Mesenchymal stem cell (in vitro differentiated cells and primary cell): ENCODE measurements at regions not wholly inside any gene's neighbourhood (a gene's known extent, or its start where the extent isn't known, plus 50 kb on each side); places are given as distances from the start of the nearest gene placed in this dataset.

Source experiments
- DNase-seq: peaks from one replicate; pipeline ENCODE4 v3.0.0-alpha.2; 2013
- H2AFZ ChIP-seq: one replicate; pipeline ENCODE4 v1.6.1; 2013; ENCODE audit warnings: low read depth, mild to moderate bottlenecking, control low read depth, inconsistent platforms, low read length, moderate library complexity
- H2AK5ac ChIP-seq: 2 replicates; pipeline ENCODE4 v1.6.1; 2013; ENCODE audit warnings: low read length, moderate library complexity, mild to moderate bottlenecking, inconsistent platforms; ENCODE audit not compliant: severe bottlenecking
- H2BK120ac ChIP-seq: one replicate; pipeline ENCODE4 v1.6.1; 2013; ENCODE audit warnings: low read depth, mild to moderate bottlenecking, inconsistent platforms, low read length, moderate library complexity
- H2BK12ac ChIP-seq, 2 experiments: one replicate each; pipeline ENCODE4 v1.6.1; 2013; ENCODE audit warnings: inconsistent platforms in 2 of 2, low read length in 2 of 2, mild to moderate bottlenecking in 2 of 2, moderate library complexity in 2 of 2, control low read depth in 1 of 2
- H2BK15ac ChIP-seq: one replicate; pipeline ENCODE4 v1.6.1; 2013; ENCODE audit warnings: mild to moderate bottlenecking, low read depth, inconsistent platforms; ENCODE audit not compliant: poor library complexity, severe bottlenecking
- H2BK5ac ChIP-seq: 2 replicates; pipeline ENCODE4 v1.6.1; 2013; ENCODE audit warnings: low read depth, mild to moderate bottlenecking, low read length, control low read depth, inconsistent platforms; ENCODE audit not compliant: poor library complexity, severe bottlenecking
- H3K14ac ChIP-seq, 2 experiments: one replicate each; pipeline ENCODE4 v1.6.1; 2013; ENCODE audit warnings: inconsistent platforms in 2 of 2, low read length in 2 of 2, control low read depth in 1 of 2, mild to moderate bottlenecking in 1 of 2, moderate library complexity in 1 of 2
- H3K18ac ChIP-seq, 2 experiments: one replicate each; pipeline ENCODE4 v1.6.1; 2013; ENCODE audit warnings: inconsistent platforms in 2 of 2, low read length in 2 of 2, control low read depth in 1 of 2, low read depth in 1 of 2, mild to moderate bottlenecking in 1 of 2
- H3K23ac ChIP-seq, 2 experiments: one replicate each; pipeline ENCODE4 v1.6.1; 2013; ENCODE audit warnings: inconsistent platforms in 2 of 2, low read length in 2 of 2, mild to moderate bottlenecking in 2 of 2, moderate library complexity in 2 of 2, control low read depth in 1 of 2
- H3K27ac ChIP-seq: 2 replicates; pipeline ENCODE4 v1.5.1; 2013; ENCODE audit warnings: mild to moderate bottlenecking, moderate library complexity, low read length, control low read depth, inconsistent platforms; ENCODE audit not compliant: poor library complexity, severe bottlenecking
- H3K27me3 ChIP-seq, 2 experiments: 2 replicates each; pipeline versions ENCODE4 v1.6.1 to v1.7.0; 2013; ENCODE audit warnings: low read length in 2 of 2, mild to moderate bottlenecking in 2 of 2, moderate library complexity in 2 of 2, control low read depth in 1 of 2, inconsistent platforms in 1 of 2; ENCODE audit not compliant: control insufficient read depth in 1 of 2, insufficient read depth in 1 of 2
- H3K36me3 ChIP-seq, 2 experiments: 2 replicates each; pipeline versions ENCODE4 v1.6.1 to v1.7.0; 2013; ENCODE audit warnings: low read length in 2 of 2, control low read depth in 1 of 2, inconsistent platforms in 1 of 2, low read depth in 1 of 2, mild to moderate bottlenecking in 1 of 2; ENCODE audit not compliant: insufficient read depth in 2 of 2, control insufficient read depth in 1 of 2
- H3K4ac ChIP-seq, 2 experiments: one replicate each; pipeline ENCODE4 v1.6.1; 2013; ENCODE audit warnings: inconsistent platforms in 2 of 2, low read length in 2 of 2, mild to moderate bottlenecking in 2 of 2, moderate library complexity in 2 of 2, control low read depth in 1 of 2, low read depth in 1 of 2
- H3K4me1 ChIP-seq: 2 replicates; pipeline ENCODE4 v1.6.1; 2013; ENCODE audit warnings: low read depth, low read length, control low read depth; ENCODE audit not compliant: control insufficient read depth, insufficient read depth
- H3K4me2 ChIP-seq: 2 replicates; pipeline ENCODE4 v1.6.1; 2013; ENCODE audit warnings: low read length, mild to moderate bottlenecking, inconsistent platforms; ENCODE audit not compliant: poor library complexity, severe bottlenecking
- H3K4me3 ChIP-seq, 2 experiments: 2 replicates each; pipeline versions ENCODE4 v1.5.1 to v1.7.0; 2013; ENCODE audit warnings: low read length in 2 of 2, mild to moderate bottlenecking in 2 of 2, control low read depth in 1 of 2, low read depth in 1 of 2; ENCODE audit not compliant: insufficient read depth in 1 of 2
- H3K79me1 ChIP-seq: replicated peaks from 2 replicates; pipeline ENCODE4 v1.6.1; 2013; ENCODE audit warnings: mild to moderate bottlenecking, control low read depth, low read length, inconsistent platforms; ENCODE audit not compliant: poor library complexity, severe bottlenecking
- H3K9ac ChIP-seq: 2 replicates; pipeline ENCODE4 v1.7.0; 2013; ENCODE audit warnings: mild to moderate bottlenecking, low read length, moderate library complexity
- H3K9me3 ChIP-seq: 2 replicates; pipeline ENCODE4 v1.7.0; 2013; ENCODE audit warnings: mild to moderate bottlenecking, low read length; ENCODE audit not compliant: control insufficient read depth
- H4K8ac ChIP-seq: one replicate; pipeline ENCODE4 v1.6.1; 2013; ENCODE audit warnings: inconsistent platforms, mild to moderate bottlenecking, low read length, moderate library complexity
- H4K91ac ChIP-seq: one replicate; pipeline ENCODE4 v1.6.1; 2013; ENCODE audit warnings: mild to moderate bottlenecking, low read length, inconsistent platforms
- WGBS: methylation state at CpG from one replicate; pipeline ENCODE4 v1.1.7; 2013; ENCODE audit warnings: mixed read lengths; 5-methylcytosine and 5-hydroxymethylcytosine counted together

DNA sequence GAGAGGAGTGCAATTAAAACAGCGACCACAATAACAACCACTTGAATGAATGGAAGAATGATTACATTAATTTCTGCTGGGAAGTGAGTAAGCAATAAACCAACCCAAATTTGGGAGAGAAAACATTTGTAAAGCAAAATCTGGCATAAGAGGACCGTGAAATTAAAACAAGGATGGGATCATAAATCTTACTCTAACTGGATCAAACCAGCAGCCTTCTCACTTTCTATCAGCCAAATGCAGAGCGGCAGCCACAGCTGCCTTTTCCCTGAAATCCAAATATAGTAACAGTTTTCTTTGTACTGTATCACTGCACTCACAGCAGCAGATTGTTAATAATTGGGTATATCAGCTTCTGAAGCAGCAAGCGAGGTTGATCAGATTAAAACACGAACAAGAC is 245.2 kb upstream of the REG3G start:
- no peaks in the 10 kb centered on the region for H3K27me3 ChIP-seq
- H3K27ac ChIP-seq, result no peak overlapping the region
- H4K91ac ChIP-seq, result no peak overlapping the region
- H3K79me1 ChIP-seq, result no peaks in the 10 kb centered on the region
- H3K4me3 ChIP-seq, result no peak overlapping the region
- H3K18ac ChIP-seq, result no peak overlapping the region
- no peak overlapping the region for H2BK15ac ChIP-seq
- no peak overlapping the region for H3K23ac ChIP-seq
- no peak overlapping the region for H3K4me2 ChIP-seq
- WGBS, result 75% methylated on average over 4 of the region's 5 CpGs
- H2AK5ac ChIP-seq, result no peak overlapping the region
- no peak overlapping the region for H3K4ac ChIP-seq
- no peak overlapping the region for H4K8ac ChIP-seq
- no peaks in the 10 kb centered on the region for H3K36me3 ChIP-seq
- no peak overlapping the region for H2BK5ac ChIP-seq
- H2AFZ ChIP-seq, result no peak overlapping the region
- peaks cover 14% of the 10 kb centered on the region for H3K9me3 ChIP-seq
- H2BK12ac ChIP-seq, result no peak overlapping the region
- DNase-seq, result peak; percentile 3
- H2BK120ac ChIP-seq, result no peak overlapping the region
- H3K14ac ChIP-seq, result no peak overlapping the region
- H3K9ac ChIP-seq, result no peak overlapping the region
- H3K4me1 ChIP-seq, result no peaks in the 10 kb centered on the region

DNA sequence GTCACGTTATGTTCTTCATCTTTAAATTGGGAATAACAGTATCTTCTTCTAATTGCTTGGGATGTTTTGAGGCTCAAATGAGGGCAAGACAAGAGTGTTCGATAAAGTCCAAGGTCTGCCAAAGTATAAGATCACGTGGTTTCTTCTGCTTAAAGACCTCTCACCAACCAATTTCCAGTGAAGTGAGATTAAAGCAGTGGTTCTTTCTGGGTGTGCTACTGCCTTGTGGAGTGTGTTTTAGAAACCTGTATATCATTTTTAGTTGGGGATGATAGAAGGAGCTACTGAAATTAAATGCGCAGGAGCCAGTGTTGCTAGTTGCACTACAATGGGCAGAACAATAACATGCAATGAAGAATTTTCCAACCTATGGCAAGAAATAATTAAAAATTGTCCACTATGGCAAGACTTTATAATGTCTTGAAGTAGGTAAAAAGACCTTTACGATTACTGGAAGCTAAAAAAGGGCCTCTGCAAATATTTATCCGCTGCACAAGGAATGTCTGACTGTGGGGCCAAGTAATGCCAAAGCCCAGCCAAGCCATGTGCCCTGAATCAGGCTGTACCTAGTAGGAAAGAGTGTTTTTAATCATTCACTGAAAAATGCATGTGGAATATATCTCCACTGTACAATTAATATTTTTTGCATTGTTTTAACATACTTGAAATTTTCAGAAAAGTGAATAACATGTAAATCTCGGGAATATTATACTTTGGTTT is 244.5 kb upstream of the REG3G start:
- Histone ChIP-seq H2BK120ac (no peak overlapping the region), H2AFZ (no peak overlapping the region), H3K79me1 (no peaks in the 10 kb centered on the region), H2BK15ac (no peak overlapping the region), H3K4me3 (no peak overlapping the region), H2BK12ac (no peak overlapping the region), H4K91ac (no peak overlapping the region), H3K23ac (no peak overlapping the region), H3K27me3 (no peaks in the 10 kb centered on the region), H2BK5ac (no peak overlapping the region), H2AK5ac (no peak overlapping the region), H3K9me3 (peaks cover 14% of the 10 kb centered on the region), H3K27ac (no peak overlapping the region), H3K4me1 (no peaks in the 10 kb centered on the region), H3K9ac (no peak overlapping the region), H3K4ac (no peak overlapping the region), H3K14ac (no peak overlapping the region), H3K36me3 (no peaks in the 10 kb centered on the region), H3K4me2 (no peak overlapping the region), H3K18ac (no peak overlapping the region), H4K8ac (no peak overlapping the region)
- no peak for DNase-seq
- 88% methylated on average over 6 of the region's 7 CpGs for WGBS

DNA sequence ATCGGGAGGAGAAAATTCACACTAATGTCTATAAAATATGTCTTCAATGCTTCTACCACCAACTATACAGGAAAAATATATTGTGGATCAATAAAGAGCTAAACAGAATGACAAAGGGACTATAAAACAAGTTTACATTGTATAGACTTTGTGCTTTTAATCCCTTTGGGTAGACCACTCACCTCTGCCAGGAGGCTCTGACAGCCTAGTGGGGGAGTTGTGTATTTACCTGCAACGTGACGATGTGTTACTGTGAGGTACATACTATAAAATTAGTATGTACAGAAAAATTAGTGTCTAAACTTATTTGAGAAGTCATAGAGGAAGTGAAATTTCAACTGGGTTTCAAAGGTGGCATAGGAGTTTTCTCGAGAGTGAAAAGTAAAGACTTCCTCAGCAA is 243.3 kb upstream of the REG3G start:
- Histone ChIP-seq H2BK5ac (no peak overlapping the region), H2AFZ (no peak overlapping the region), H3K18ac (no peak overlapping the region), H3K4me3 (no peak overlapping the region), H4K8ac (no peak overlapping the region), H3K36me3 (no peaks in the 10 kb centered on the region), H3K27me3 (no peaks in the 10 kb centered on the region), H4K91ac (no peak overlapping the region), H3K23ac (no peak overlapping the region), H3K14ac (no peak overlapping the region), H3K9ac (no peak overlapping the region), H3K4me1 (no peaks in the 10 kb centered on the region), H3K4me2 (no peak overlapping the region), H2BK120ac (no peak overlapping the region), H3K27ac (no peak overlapping the region), H3K9me3 (peaks cover 12% of the 10 kb centered on the region), H2BK15ac (no peak overlapping the region), H2AK5ac (no peak overlapping the region), H2BK12ac (no peak overlapping the region), H3K4ac (no peak overlapping the region), H3K79me1 (no peaks in the 10 kb centered on the region)
- 100% methylated on average over 3 of the region's 4 CpGs for WGBS
- DNase-seq, result no peak

DNA sequence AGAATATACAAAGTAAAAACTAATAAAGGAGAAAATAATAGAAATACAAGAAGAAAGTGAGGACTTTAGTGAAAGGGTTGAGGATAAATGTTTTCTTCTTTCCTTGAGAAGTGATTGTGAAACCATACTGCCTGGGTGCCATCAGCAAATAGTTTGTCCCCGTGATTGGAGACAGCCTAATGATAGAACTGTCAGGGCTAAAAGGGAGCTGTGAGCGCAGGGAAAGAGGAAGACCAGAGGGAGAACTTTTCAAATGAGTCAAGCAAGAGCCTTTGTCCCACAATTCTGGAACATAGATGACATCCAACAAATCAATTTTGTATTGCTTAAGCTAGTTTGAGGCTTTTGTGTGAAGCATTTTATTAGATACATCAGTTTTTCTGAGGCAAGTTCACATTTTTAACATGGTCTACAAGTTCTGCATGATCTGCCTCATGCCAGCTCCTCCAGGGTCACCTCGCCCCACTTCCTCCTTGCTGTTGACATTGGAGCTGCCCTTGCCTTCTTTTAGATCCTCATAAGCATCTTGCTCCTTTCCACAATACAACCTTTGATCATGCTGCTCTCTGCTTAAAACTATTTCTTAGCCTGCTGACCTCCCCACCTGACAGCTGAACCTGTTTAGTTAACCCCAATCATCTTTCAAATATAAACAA is 213.4 kb upstream of the REG3G start:
- H3K9me3 ChIP-seq, result no peaks in the 10 kb centered on the region
- H3K79me1 ChIP-seq, result no peaks in the 10 kb centered on the region

More for the DNA sequence above, 213.4 kb upstream of the REG3G start:
- Histone ChIP-seq H4K91ac (no peak overlapping the region), H3K27ac (no peak overlapping the region), H3K14ac (no peak overlapping the region), H2AK5ac (no peak overlapping the region), H3K4me3 (no peak overlapping the region), H3K4me2 (no peak overlapping the region), H2BK120ac (no peak overlapping the region), H4K8ac (no peak overlapping the region), H3K23ac (no peak overlapping the region), H2AFZ (no peak overlapping the region), H3K18ac (no peak overlapping the region), H3K36me3 (no peaks in the 10 kb centered on the region), H3K4ac (no peak overlapping the region), H2BK15ac (no peak overlapping the region), H3K27me3 (no peaks in the 10 kb centered on the region), H2BK12ac (no peak overlapping the region), H3K9ac (no peak overlapping the region), H3K4me1 (no peaks in the 10 kb centered on the region), H2BK5ac (no peak overlapping the region)
- DNase-seq, result no peak
- WGBS, result 70% methylated on average over 3 of the region's 3 CpGs
